H9 (cell line): ENCODE measurements at regions not wholly inside any gene's neighbourhood (a gene's known extent, or its start where the extent isn't known, plus 50 kb on each side); places are given as distances from the start of the nearest gene placed in this dataset.

Source experiments
- DNase-seq: peaks from one replicate; pipeline ENCODE4 v3.0.0-alpha.2; 2017
- H2AFZ ChIP-seq: one replicate; pipeline ENCODE4 v1.6.1; 2013; ENCODE audit warnings: mild to moderate bottlenecking, low read length, control low read depth, moderate library complexity
- H2AK5ac ChIP-seq: 2 replicates; pipeline ENCODE4 v1.6.1; 2013; ENCODE audit warnings: low read length, control low read depth, mixed read lengths; ENCODE audit not compliant: insufficient read length
- H2BK120ac ChIP-seq: one replicate; pipeline ENCODE4 v1.6.1; 2013; ENCODE audit warnings: low read depth, mild to moderate bottlenecking, low read length, control low read depth, inconsistent platforms; ENCODE audit not compliant: poor library complexity, severe bottlenecking
- H2BK12ac ChIP-seq: 2 replicates; pipeline ENCODE4 v1.6.1; 2013; ENCODE audit warnings: low read length, control low read depth, mixed read lengths, low read depth; ENCODE audit not compliant: insufficient read length
- H2BK15ac ChIP-seq: 2 replicates; pipeline ENCODE4 v1.6.1; 2013; ENCODE audit warnings: low read depth, low read length, control low read depth
- H2BK20ac ChIP-seq: one replicate; pipeline ENCODE4 v1.6.1; 2013; ENCODE audit warnings: low read depth, mild to moderate bottlenecking, low read length, control low read depth, inconsistent platforms; ENCODE audit not compliant: poor library complexity, severe bottlenecking
- H2BK5ac ChIP-seq: 2 replicates; pipeline ENCODE4 v1.6.1; 2013; ENCODE audit warnings: low read length, control low read depth, mixed read lengths; ENCODE audit not compliant: insufficient read length
- H3K14ac ChIP-seq: 2 replicates; pipeline ENCODE4 v1.6.1; 2013; ENCODE audit warnings: low read length, control low read depth; ENCODE audit not compliant: insufficient read depth
- H3K18ac ChIP-seq: 2 replicates; pipeline ENCODE4 v1.6.1; 2013; ENCODE audit warnings: low read depth, mild to moderate bottlenecking, mixed read lengths, low read length, control low read depth; ENCODE audit not compliant: insufficient read length
- H3K23ac ChIP-seq: 2 replicates; pipeline ENCODE4 v1.6.1; 2013; ENCODE audit warnings: low read length, control low read depth, mixed read lengths, low read depth; ENCODE audit not compliant: insufficient read length
- H3K23me2 ChIP-seq: 2 replicates; pipeline ENCODE4 v1.6.1; 2013; ENCODE audit warnings: low read depth, mild to moderate bottlenecking, mixed read lengths, low read length, control low read depth; ENCODE audit not compliant: insufficient read length, poor library complexity, severe bottlenecking
- H3K27ac ChIP-seq: 2 replicates; pipeline ENCODE4 v1.5.1; 2013; ENCODE audit warnings: low read length, control low read depth, mixed read lengths, low read depth; ENCODE audit not compliant: insufficient read length
- H3K27me3 ChIP-seq: 2 replicates; pipeline ENCODE4 v1.6.1; 2013; ENCODE audit warnings: low read length, control low read depth, inconsistent platforms; ENCODE audit not compliant: insufficient read depth
- H3K4ac ChIP-seq: 2 replicates; pipeline ENCODE4 v1.6.1; 2013; ENCODE audit warnings: low read depth, mild to moderate bottlenecking, control low read depth, inconsistent platforms, low read length, moderate library complexity
- H3K4me1 ChIP-seq: 2 replicates; pipeline ENCODE4 v1.6.1; 2013; ENCODE audit warnings: low read length, control low read depth, inconsistent platforms; ENCODE audit not compliant: insufficient read depth
- H3K4me2 ChIP-seq: 2 replicates; pipeline ENCODE4 v1.6.1; 2013; ENCODE audit warnings: low read length, control low read depth, mixed read lengths; ENCODE audit not compliant: insufficient read length, insufficient read depth
- H3K56ac ChIP-seq: 2 replicates; pipeline ENCODE4 v1.6.1; 2013; ENCODE audit warnings: low read depth, mild to moderate bottlenecking, mixed read lengths, low read length, control low read depth; ENCODE audit not compliant: insufficient read length
- H3K79me1 ChIP-seq: 2 replicates; pipeline ENCODE4 v1.6.1; 2013; ENCODE audit warnings: low read depth, mild to moderate bottlenecking, moderate library complexity, low read length, control low read depth, inconsistent platforms; ENCODE audit not compliant: insufficient read depth, poor library complexity, severe bottlenecking
- H3K79me2 ChIP-seq: 2 replicates; pipeline ENCODE4 v1.6.1; 2013; ENCODE audit warnings: low read length, control low read depth, inconsistent platforms; ENCODE audit not compliant: insufficient read depth
- H3K9ac ChIP-seq: 2 replicates; pipeline ENCODE4 v1.6.1; 2013; ENCODE audit warnings: low read length, control low read depth, mixed read lengths; ENCODE audit not compliant: insufficient read length; ENCODE audit errors: extremely low read depth
- H3K9me3 ChIP-seq: one replicate; pipeline ENCODE4 v1.6.1; 2013; ENCODE audit warnings: low read depth, low read length, inconsistent platforms; ENCODE audit not compliant: control insufficient read depth
- H3T11ph ChIP-seq: one replicate; pipeline ENCODE4 v1.6.1; 2013; ENCODE audit warnings: mild to moderate bottlenecking, low read length, control low read depth, inconsistent platforms
- H4K20me1 ChIP-seq: one replicate; pipeline ENCODE4 v1.6.1; 2013; ENCODE audit not compliant: control insufficient read depth, insufficient read length, insufficient read depth
- H4K5ac ChIP-seq: 2 replicates; pipeline ENCODE4 v1.6.1; 2013; ENCODE audit warnings: low read depth, mild to moderate bottlenecking, mixed read lengths, low read length, control low read depth; ENCODE audit not compliant: insufficient read length
- H4K8ac ChIP-seq: replicated peaks from 2 replicates; pipeline ENCODE4 v1.6.1; 2013; ENCODE audit warnings: low read length, control low read depth, mixed read lengths, low read depth; ENCODE audit not compliant: insufficient read length
- H4K91ac ChIP-seq: 2 replicates; pipeline ENCODE4 v1.6.1; 2013; ENCODE audit warnings: low read depth, mild to moderate bottlenecking, moderate library complexity, mixed read lengths, low read length, control low read depth; ENCODE audit not compliant: insufficient read length
- H3K27ac Mint-ChIP-seq, 3 experiments: 2 replicates in 2 of 3; 3 replicates in 1 of 3; pipeline ENCODE4 v1.8.0; 2020 to 2021; ENCODE audit warnings: mixed read lengths in 3 of 3, mild to moderate bottlenecking in 1 of 3, moderate library complexity in 1 of 3
- H3K27me3 Mint-ChIP-seq: 2 replicates; pipeline ENCODE4 v1.8.0; 2021; ENCODE audit warnings: low read depth, mild to moderate bottlenecking, moderate library complexity, mixed read lengths
- H3K36me3 Mint-ChIP-seq, 3 experiments: 2 replicates in 2 of 3; 3 replicates in 1 of 3; pipeline ENCODE4 v1.8.0; 2020 to 2021; ENCODE audit warnings: low read depth in 3 of 3, mixed read lengths in 3 of 3; ENCODE audit not compliant: insufficient read depth in 1 of 3
- H3K4me1 Mint-ChIP-seq, 2 experiments: 2 replicates each; pipeline ENCODE4 v1.8.0; 2020; ENCODE audit warnings: mixed read lengths in 2 of 2
- H3K4me3 Mint-ChIP-seq, 2 experiments: 2 replicates in 1 of 2; 3 replicates in 1 of 2; pipeline ENCODE4 v1.8.0; 2020 to 2021; ENCODE audit warnings: mild to moderate bottlenecking in 2 of 2, mixed read lengths in 2 of 2, moderate library complexity in 1 of 2
- H3K9me3 Mint-ChIP-seq, 2 experiments: 2 replicates in 1 of 2; 3 replicates in 1 of 2; pipeline ENCODE4 v1.8.0; 2020; ENCODE audit warnings: mild to moderate bottlenecking in 2 of 2, mixed read lengths in 2 of 2, moderate library complexity in 1 of 2
- CTCF ChIP-seq: fragments of 200-600 bp; sonication (generic); conservative IDR thresholded peaks from 3 replicates; pipeline ENCODE4 v1.8.0; 2021; ENCODE audit warnings: antibody characterized with exemption, mild to moderate bottlenecking
- WGBS: extraction: QIAGEN DNeasy Blood & Tissue Kit; methylation state at CpG from one replicate; pipeline ENCODE4 v1.1.7; 2013; ENCODE audit warnings: missing lambda C conversion rate, low lambda C conversion rate, mixed read lengths; ENCODE audit not compliant: insufficient read length; ENCODE audit errors: extremely low coverage; 5-methylcytosine and 5-hydroxymethylcytosine counted together

- H3K9me3 ChIP-seq: no peaks in the 10 kb centered on the region
- H3K27me3 ChIP-seq: no peaks in the 10 kb centered on the region
- no peak overlapping the region for H3K4ac ChIP-seq
- H4K8ac ChIP-seq: no peak overlapping the region
- Mint-ChIP-seq H3K4me3 (no peak overlapping the region), H3K36me3 (no peaks in the 10 kb centered on the region), H3K4me1 (peaks cover 7% of the 10 kb centered on the region in 2 experiments), H3K27me3 (no peaks in the 10 kb centered on the region), H3K9me3 (no peaks in the 10 kb centered on the region), H3K27ac (no peak overlapping the region)
- no peak overlapping the region for H3K18ac ChIP-seq
- H3K56ac ChIP-seq: no peak overlapping the region
- no peak overlapping the region for H4K91ac ChIP-seq
- no peak overlapping the region for H2BK15ac ChIP-seq
- H3K9ac ChIP-seq: no peak overlapping the region
- no peak overlapping the region for H3K4me2 ChIP-seq
- no peak overlapping the region for H2BK5ac ChIP-seq
- no peaks in the 10 kb centered on the region for H3K4me1 ChIP-seq
- no peaks in the 10 kb centered on the region for H3K79me1 ChIP-seq
- no peak overlapping the region for H2AFZ ChIP-seq
- no peak overlapping the region for H2BK20ac ChIP-seq
- no peaks in the 10 kb centered on the region for H4K20me1 ChIP-seq
- WGBS: no CpG with 5 or more reads among the region's 2 CpGs
- no peak overlapping the region for H3K27ac ChIP-seq
- no peaks in the 10 kb centered on the region for H3K79me2 ChIP-seq
- H2BK120ac ChIP-seq: no peak overlapping the region
- TF ChIP-seq CTCF: no peak
- DNase-seq: no peak
- H3K23me2 ChIP-seq: no peaks in the 10 kb centered on the region
- no peak overlapping the region for H2BK12ac ChIP-seq
- H3K23ac ChIP-seq: no peak overlapping the region
- no peak overlapping the region for H3K14ac ChIP-seq
- H3T11ph ChIP-seq: no peak overlapping the region
- H2AK5ac ChIP-seq: no peak overlapping the region
- no peak overlapping the region for H4K5ac ChIP-seq
These were observed 211.2 kb downstream of the CRPPA start for GRCh38 chr7:16210171-16210570.
